ENCODE measurements at regions not wholly inside any gene's neighbourhood (a gene's known extent, or its start where the extent isn't known, plus 50 kb on each side); places are given as distances from the start of the nearest gene placed in this dataset.
"Not testable (repeated sequence)": the region's sequence is repeated elsewhere in the genome, so short reads cannot be mapped to it uniquely, and the experiment has no call there.

- TF ChIP-seq, protein P1, sequence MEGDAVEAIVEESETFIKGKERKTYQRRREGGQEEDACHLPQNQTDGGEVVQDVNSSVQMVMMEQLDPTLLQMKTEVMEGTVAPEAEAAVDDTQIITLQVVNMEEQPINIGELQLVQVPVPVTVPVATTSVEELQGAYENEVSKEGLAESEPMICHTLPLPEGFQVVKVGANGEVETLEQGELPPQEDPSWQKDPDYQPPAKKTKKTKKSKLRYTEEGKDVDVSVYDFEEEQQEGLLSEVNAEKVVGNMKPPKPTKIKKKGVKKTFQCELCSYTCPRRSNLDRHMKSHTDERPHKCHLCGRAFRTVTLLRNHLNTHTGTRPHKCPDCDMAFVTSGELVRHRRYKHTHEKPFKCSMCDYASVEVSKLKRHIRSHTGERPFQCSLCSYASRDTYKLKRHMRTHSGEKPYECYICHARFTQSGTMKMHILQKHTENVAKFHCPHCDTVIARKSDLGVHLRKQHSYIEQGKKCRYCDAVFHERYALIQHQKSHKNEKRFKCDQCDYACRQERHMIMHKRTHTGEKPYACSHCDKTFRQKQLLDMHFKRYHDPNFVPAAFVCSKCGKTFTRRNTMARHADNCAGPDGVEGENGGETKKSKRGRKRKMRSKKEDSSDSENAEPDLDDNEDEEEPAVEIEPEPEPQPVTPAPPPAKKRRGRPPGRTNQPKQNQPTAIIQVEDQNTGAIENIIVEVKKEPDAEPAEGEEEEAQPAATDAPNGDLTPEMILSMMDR (IDR thresholded peaks at IDR 0.05 in 8 of 11, conservative IDR thresholded peaks at IDR 0.05 in 3 of 11) = not testable (repeated sequence)
- not testable (repeated sequence) for TF ChIP-seq POLR2AphosphoS5, POLR2A (IDR thresholded peaks at IDR 0.05)
Measured at GRCh38 chr3:3646103-3646844, 153.0 kb upstream of the LRRN1 start.
